ENCODE measurements at regions not wholly inside any gene's neighbourhood (a gene's known extent, or its start where the extent isn't known, plus 50 kb on each side); places are given as distances from the start of the nearest gene placed in this dataset.

DNA sequence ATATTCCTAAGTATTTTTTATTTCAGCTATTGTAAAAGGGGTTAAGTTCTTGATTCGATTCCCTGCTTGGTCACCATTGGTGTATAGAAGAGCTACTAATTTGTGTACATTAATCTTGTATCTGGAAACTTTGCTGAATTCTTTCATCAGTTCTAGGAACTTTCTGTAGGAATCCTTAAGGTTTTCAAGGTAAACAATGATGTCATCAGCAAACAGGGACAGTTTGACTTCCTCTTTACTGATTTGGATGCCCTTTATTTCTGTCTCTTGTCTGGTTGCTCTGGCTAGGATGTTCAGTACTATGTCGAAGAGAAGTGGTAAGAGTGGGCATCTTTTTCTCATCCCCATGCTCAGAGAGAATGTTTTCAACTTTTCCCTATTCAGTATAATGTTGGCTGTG, 252.7 kb downstream of the NR4A2 start:
- no peak overlapping the region for H3K4me3 ChIP-seq (ENCODE audit: low read depth, low read length)
- TF ChIP-seq, protein P1, sequence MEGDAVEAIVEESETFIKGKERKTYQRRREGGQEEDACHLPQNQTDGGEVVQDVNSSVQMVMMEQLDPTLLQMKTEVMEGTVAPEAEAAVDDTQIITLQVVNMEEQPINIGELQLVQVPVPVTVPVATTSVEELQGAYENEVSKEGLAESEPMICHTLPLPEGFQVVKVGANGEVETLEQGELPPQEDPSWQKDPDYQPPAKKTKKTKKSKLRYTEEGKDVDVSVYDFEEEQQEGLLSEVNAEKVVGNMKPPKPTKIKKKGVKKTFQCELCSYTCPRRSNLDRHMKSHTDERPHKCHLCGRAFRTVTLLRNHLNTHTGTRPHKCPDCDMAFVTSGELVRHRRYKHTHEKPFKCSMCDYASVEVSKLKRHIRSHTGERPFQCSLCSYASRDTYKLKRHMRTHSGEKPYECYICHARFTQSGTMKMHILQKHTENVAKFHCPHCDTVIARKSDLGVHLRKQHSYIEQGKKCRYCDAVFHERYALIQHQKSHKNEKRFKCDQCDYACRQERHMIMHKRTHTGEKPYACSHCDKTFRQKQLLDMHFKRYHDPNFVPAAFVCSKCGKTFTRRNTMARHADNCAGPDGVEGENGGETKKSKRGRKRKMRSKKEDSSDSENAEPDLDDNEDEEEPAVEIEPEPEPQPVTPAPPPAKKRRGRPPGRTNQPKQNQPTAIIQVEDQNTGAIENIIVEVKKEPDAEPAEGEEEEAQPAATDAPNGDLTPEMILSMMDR (IDR thresholded peaks at IDR 0.05; ENCODE audit: insufficient read depth, low read length) = no peak
- no peak for DNase-seq (ENCODE audit: low read depth)

DNA sequence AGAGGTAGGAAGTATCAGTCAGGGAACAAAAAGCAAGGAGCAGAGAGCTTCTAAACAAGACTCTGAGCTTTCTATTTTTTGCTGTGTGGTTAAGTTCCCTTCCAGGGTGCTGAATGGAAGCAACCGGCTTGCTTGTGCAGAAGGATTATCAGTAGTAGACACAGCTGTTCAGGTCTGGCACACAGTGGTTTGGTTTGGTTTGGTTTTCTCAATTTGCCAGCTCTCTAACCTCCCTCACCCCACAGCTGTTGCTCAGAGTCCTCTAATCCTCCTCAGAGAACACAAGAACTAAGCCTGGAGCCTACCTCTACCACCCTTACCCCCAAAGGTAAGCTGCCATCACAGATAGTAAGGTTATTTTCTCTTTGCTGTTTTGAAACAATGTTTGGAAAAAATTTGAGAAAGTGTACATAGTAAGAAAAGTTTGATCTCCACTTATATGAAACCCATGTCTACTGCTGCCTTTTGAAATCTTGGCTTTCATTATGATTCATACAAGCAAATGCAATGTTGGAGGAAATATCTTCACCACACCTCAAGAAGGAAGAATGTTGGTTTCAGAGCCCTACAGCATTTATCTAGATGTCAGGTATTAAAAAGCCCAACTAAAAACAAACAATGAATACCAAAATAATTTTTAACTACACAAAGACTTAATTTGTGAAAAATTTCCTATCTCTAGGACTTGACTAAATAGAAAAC, 255.3 kb downstream of the NR4A2 start:
- DNase-seq (ENCODE audit: low read depth) = peak; percentile 5
- H3K4me3 ChIP-seq (ENCODE audit: low read depth, low read length) = no peak overlapping the region
- TF ChIP-seq, protein P1 (IDR thresholded peaks at IDR 0.05; ENCODE audit: insufficient read depth, low read length) = no peak

GRCh38 chr2:156065912-156066311, 266.6 kb downstream of the NR4A2 start:
- no peak for DNase-seq (ENCODE audit: low read depth)

GRCh38 chr2:156064540-156064939, 268.0 kb downstream of the NR4A2 start:
- no peak overlapping the region for H3K4me3 ChIP-seq (ENCODE audit: low read depth, low read length)
- no peak for DNase-seq (ENCODE audit: low read depth)
- TF ChIP-seq, protein P1 (IDR thresholded peaks at IDR 0.05; ENCODE audit: insufficient read depth, low read length) = no peak

More at GRCh38 chr2:156065912-156066311, 266.6 kb downstream of the NR4A2 start:
- TF ChIP-seq, protein P1 (IDR thresholded peaks at IDR 0.05; ENCODE audit: insufficient read depth, low read length) = no peak
- H3K4me3 ChIP-seq (ENCODE audit: low read depth, low read length) = no peak overlapping the region

GRCh38 chr2:156057647-156058046, 274.9 kb downstream of the NR4A2 start:
- TF ChIP-seq, protein P1 (IDR thresholded peaks at IDR 0.05; ENCODE audit: insufficient read depth, low read length) = no peak
- no peak overlapping the region for H3K4me3 ChIP-seq (ENCODE audit: low read depth, low read length)
- peak; percentile 37 for DNase-seq (ENCODE audit: low read depth)

DNA sequence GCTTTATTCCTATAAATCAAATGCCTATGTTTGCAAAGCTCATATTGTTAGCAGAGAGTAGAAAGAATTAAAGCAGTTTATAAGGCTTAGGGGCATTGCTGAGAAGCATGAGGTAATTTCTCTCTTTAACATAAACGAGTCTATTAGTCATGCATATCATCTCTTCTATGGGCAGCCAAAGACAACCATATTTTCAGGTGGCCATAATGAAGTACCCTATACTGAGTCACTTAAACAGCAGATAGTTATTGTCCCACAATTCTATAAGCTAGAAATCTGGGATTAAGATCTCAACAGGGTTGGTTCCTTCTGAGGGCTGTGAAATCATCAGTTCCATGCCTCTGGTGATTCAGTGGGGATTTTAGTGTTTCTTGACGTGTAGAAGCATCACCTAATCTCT, 277.5 kb downstream of the NR4A2 start:
- TF ChIP-seq, protein P1 (IDR thresholded peaks at IDR 0.05; ENCODE audit: insufficient read depth, low read length) = no peak
- no peak for DNase-seq (ENCODE audit: low read depth)
- no peak overlapping the region for H3K4me3 ChIP-seq (ENCODE audit: low read depth, low read length)

DNA sequence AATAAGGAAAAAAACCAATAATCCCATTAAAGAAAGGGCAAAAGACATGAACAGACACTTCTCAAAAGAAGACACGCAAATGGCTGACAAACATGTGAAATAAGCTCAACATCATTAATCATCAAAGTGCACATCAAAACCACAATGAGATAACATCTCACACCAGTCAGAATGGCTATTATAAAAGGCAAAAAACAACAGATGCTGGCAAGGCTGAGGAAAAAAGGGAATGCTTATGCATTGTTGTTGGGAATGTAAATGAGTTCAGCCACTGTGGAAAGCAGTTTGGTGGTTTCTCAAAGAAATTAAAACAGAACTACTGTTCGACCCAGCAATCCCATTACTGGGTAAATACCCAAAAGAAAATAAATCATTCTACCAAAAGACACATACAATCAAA, 285.6 kb downstream of the NR4A2 start:
- TF ChIP-seq, protein P1 (IDR thresholded peaks at IDR 0.05; ENCODE audit: insufficient read depth, low read length) = no peak
- H3K4me3 ChIP-seq (ENCODE audit: low read depth, low read length) = no peak overlapping the region
- DNase-seq (ENCODE audit: low read depth) = no peak
